ENCODE measurements at regions not wholly inside any gene's neighbourhood (a gene's known extent, or its start where the extent isn't known, plus 50 kb on each side); places are given as distances from the start of the nearest gene placed in this dataset.

DNA sequence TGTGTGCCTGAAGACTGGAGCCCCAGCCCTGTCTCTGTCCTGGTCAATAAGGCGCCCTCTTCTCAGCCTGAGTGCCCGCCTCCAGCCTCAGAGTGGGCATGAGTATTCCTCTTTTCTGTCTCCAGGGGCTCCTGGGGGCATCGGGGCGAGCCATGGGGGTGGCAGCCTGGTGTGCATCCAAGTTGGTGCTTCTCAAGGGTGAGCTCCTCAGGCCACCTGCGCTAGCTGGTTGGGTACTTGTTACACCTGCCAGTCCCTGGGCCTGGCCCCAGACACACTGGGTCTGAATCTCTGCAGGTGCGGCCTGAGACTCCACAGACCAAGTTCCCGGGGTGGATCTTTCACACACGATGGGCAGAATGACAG lies 168.6 kb upstream of the B3GAT1 start:
- TF ChIP-seq, protein P1, sequence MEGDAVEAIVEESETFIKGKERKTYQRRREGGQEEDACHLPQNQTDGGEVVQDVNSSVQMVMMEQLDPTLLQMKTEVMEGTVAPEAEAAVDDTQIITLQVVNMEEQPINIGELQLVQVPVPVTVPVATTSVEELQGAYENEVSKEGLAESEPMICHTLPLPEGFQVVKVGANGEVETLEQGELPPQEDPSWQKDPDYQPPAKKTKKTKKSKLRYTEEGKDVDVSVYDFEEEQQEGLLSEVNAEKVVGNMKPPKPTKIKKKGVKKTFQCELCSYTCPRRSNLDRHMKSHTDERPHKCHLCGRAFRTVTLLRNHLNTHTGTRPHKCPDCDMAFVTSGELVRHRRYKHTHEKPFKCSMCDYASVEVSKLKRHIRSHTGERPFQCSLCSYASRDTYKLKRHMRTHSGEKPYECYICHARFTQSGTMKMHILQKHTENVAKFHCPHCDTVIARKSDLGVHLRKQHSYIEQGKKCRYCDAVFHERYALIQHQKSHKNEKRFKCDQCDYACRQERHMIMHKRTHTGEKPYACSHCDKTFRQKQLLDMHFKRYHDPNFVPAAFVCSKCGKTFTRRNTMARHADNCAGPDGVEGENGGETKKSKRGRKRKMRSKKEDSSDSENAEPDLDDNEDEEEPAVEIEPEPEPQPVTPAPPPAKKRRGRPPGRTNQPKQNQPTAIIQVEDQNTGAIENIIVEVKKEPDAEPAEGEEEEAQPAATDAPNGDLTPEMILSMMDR (conservative IDR thresholded peaks at IDR 0.05 in 1 of 2, IDR thresholded peaks at IDR 0.05 in 1 of 2; ENCODE audit: low read depth in 1 of 2, low read length in 2 of 2) = no peak
- no peak for TF ChIP-seq EZH2 (IDR thresholded peaks at IDR 0.05; ENCODE audit: low read length, missing control alignments)
